ENCODE measurements at regions not wholly inside any gene's neighbourhood (a gene's known extent, or its start where the extent isn't known, plus 50 kb on each side); places are given as distances from the start of the nearest gene placed in this dataset.

DNA sequence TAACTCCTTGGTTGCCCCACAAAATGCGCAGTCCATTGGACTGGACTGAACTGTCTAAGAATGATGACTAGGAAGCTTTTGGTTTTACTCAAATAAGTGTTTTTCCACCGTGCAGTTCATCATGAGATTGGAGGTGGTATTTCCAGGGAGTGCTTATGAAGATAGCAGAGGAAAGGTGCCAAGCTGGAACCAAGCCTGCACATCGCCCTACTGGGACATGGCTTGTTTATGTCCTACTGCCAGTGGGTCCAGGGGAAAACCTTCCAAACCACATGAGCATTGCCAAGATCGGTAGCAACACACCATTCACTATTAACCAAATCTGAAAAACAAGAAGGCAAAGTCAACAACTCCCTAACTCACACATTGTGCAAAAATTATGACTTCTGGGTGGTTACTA lies 54.7 kb upstream of the DSCAM start:
- no peak overlapping the region for H3K4me3 ChIP-seq (ENCODE audit: low read depth, low read length)
- TF ChIP-seq, protein P1, sequence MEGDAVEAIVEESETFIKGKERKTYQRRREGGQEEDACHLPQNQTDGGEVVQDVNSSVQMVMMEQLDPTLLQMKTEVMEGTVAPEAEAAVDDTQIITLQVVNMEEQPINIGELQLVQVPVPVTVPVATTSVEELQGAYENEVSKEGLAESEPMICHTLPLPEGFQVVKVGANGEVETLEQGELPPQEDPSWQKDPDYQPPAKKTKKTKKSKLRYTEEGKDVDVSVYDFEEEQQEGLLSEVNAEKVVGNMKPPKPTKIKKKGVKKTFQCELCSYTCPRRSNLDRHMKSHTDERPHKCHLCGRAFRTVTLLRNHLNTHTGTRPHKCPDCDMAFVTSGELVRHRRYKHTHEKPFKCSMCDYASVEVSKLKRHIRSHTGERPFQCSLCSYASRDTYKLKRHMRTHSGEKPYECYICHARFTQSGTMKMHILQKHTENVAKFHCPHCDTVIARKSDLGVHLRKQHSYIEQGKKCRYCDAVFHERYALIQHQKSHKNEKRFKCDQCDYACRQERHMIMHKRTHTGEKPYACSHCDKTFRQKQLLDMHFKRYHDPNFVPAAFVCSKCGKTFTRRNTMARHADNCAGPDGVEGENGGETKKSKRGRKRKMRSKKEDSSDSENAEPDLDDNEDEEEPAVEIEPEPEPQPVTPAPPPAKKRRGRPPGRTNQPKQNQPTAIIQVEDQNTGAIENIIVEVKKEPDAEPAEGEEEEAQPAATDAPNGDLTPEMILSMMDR (IDR thresholded peaks at IDR 0.05; ENCODE audit: low read depth, low read length): no peak
- in situ Hi-C loops (cut with HindIII; ENCODE audit: low sequenced_read_pairs): no loop called here
- DNase-seq (ENCODE audit: low read depth, low spot score): no peak

DNA sequence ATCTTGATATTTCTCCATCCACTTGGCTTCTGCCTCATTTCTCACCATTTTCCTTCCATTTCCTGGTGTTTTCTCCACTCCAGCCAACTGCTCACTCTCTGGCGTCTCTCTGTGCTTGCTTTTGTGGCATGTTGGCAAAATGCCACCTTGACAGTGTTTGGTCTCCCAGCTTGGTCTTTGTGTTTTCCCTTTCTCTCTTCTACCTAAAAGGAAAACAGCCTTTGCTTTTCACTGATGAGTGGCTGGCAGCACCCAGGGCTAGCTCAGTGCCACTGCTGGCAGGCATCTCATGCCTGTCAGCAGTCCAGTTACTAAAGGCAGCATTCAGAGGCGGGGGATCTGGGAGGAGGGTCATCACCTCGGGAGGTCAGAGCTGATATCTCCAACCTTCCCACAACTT lies 55.3 kb upstream of the DSCAM start:
- DNase-seq (ENCODE audit: low read depth, low spot score): no peak
- TF ChIP-seq, protein P1 (IDR thresholded peaks at IDR 0.05; ENCODE audit: low read depth, low read length): no peak
- H3K4me3 ChIP-seq (ENCODE audit: low read depth, low read length): no peak overlapping the region
- in situ Hi-C loops (cut with HindIII; ENCODE audit: low sequenced_read_pairs): no loop called here

DNA sequence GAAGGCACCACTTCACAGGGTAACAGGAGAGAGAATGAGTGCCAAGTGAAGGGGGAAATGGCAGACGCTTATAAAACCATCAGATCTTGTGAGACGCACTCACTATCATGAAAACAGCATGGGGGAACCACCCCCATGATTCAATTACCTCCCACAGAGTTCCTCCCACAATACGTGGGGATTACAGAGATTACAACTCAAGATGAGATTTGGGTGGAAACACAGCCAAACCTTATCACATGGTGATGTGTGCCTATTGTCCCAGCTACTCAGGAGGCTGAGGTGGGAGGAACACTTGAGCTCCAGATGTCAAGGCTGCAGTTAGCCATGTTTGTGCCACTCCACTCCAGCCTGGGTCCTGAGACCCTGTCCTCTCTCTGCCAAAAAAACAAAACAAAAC lies 56.0 kb upstream of the DSCAM start:
- no peak overlapping the region for H3K4me3 ChIP-seq (ENCODE audit: low read depth, low read length)
- in situ Hi-C loops (cut with HindIII; ENCODE audit: low sequenced_read_pairs): no loop called here
- TF ChIP-seq, protein P1 (IDR thresholded peaks at IDR 0.05; ENCODE audit: low read depth, low read length): no peak
- no peak for DNase-seq (ENCODE audit: low read depth, low spot score)

DNA sequence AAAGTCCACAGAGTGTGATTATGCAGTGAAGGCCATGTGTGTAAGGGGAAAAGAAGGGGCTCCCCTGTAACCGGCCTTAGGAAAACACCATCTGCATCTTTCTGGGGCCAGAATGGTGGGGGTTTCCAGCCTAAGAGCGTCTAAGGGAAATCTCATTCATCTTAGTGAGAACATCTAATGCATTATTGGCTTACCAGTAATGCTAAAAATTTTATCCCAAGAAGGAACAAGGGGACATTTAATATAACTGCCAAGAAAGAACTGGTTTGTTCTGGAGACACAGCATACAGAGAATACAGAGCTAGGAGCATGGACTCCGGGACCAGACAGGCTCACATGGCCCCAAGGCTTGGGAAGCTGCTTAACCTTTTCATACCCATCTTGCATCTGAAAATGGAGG lies 58.3 kb upstream of the DSCAM start:
- in situ Hi-C loops (cut with HindIII; ENCODE audit: low sequenced_read_pairs): no loop called here
- DNase-seq (ENCODE audit: low read depth, low spot score): no peak
- H3K4me3 ChIP-seq (ENCODE audit: low read depth, low read length): no peak overlapping the region
- TF ChIP-seq, protein P1 (IDR thresholded peaks at IDR 0.05; ENCODE audit: low read depth, low read length): no peak

DNA sequence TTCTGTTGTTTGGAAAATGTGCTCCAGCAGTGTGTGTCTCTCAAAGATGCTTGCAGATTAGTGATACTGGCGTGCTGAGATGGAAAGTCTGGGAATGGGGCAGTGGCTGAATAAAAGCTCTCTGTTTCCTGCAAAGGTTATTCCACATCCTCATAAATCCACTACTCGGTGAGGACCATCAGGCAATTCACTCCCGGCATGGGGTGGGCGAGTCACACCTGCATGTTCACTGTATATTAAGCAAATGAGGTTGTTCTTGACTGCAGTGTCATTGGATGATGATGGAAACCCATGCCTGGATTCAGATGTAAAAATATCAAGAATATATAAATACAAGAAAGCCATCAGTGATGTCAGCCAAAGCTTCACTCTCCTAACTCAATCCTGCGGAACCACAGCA lies 65.4 kb upstream of the DSCAM start:
- TF ChIP-seq, protein P1 (IDR thresholded peaks at IDR 0.05; ENCODE audit: low read depth, low read length): no peak
- in situ Hi-C loops (cut with HindIII; ENCODE audit: low sequenced_read_pairs): no loop called here
- H3K4me3 ChIP-seq (ENCODE audit: low read depth, low read length): no peak overlapping the region
- no peak for DNase-seq (ENCODE audit: low read depth, low spot score)

DNA sequence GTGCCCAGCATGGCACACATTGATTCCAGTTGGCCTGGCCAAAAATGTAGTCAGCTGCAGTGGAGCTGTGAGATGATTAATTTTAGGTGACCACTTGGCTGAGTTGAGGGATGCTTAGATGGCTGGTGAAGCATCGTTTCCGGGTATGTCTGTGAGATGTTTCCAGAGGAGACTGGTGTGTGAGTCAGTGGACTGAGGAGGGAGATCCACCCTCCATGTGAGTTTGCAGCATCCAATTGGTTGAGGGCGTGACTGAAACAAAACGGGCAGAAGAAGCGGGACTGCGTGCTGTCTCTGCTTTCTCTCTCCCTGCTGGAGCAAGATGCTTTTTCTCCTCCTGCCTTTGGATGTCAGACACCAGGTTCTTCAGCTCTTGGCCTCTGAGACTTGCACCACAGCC lies 68.2 kb upstream of the DSCAM start:
- H3K4me3 ChIP-seq (ENCODE audit: low read depth, low read length): no peak overlapping the region
- in situ Hi-C loops (cut with HindIII; ENCODE audit: low sequenced_read_pairs): no loop called here
- DNase-seq (ENCODE audit: low read depth, low spot score): no peak
- TF ChIP-seq, protein P1 (IDR thresholded peaks at IDR 0.05; ENCODE audit: low read depth, low read length): no peak

DNA sequence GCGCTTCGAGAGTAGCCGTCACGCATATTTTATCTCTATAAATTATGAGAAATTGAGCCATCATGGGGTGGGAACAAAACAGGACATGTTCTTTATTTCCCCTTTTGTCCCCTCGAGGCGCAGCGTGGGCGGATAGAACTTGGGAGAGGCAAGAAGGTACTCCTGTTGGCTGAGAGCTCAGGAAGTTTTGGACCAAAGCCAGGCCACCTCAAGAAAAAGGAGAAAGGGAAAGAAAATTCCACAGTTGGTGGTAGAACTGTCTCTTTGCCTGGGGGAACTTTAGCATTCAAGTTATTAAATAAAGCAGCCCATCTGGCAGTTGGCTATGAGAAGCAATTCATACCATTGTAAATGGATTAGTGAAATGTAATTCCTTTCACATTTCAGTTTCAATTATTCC lies 76.4 kb upstream of the DSCAM start:
- TF ChIP-seq, protein P1 (IDR thresholded peaks at IDR 0.05; ENCODE audit: low read depth, low read length): no peak
- in situ Hi-C loops (cut with HindIII; ENCODE audit: low sequenced_read_pairs): no loop called here
- no peak overlapping the region for H3K4me3 ChIP-seq (ENCODE audit: low read depth, low read length)
- no peak for DNase-seq (ENCODE audit: low read depth, low spot score)
